ENCODE measurements at regions not wholly inside any gene's neighbourhood (a gene's known extent, or its start where the extent isn't known, plus 50 kb on each side); places are given as distances from the start of the nearest gene placed in this dataset.
"Not testable (repeated sequence)": the region's sequence is repeated elsewhere in the genome, so short reads cannot be mapped to it uniquely, and the experiment has no call there.

GRCh38 chr15:47035475-47036406, 681.6 kb upstream of the SEMA6D start:
- DNase-seq = no peak

- DNase-seq = no peak
These were observed 680.3 kb upstream of the SEMA6D start for GRCh38 chr15:47037003-47037402.

GRCh38 chr15:47039225-47039624, 678.1 kb upstream of the SEMA6D start:
- DNase-seq = no peak

- no peak for DNase-seq
These were observed 676.0 kb upstream of the SEMA6D start for GRCh38 chr15:47041301-47041700.

DNA sequence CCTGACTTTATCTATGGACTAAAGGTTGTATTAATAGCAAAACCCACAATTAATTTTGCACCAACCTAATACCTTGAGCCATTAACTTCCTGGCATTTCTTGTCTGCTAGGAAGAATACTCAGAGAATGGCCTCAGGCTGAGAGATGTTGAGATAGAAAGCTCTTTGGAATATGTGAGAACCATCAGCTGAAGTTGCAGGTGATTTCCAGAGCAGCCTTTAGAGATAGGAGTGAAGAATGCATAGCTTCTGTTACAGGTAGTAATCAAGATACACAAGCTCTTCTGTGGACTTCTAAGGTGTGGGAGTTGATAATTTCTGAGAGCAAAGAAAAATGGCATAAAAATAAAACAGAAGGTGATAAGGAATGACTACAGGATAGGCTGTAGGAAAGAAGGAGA, 669.3 kb upstream of the SEMA6D start:
- DNase-seq = not testable (repeated sequence)

- no peak for DNase-seq
These were observed 650.9 kb upstream of the SEMA6D start for GRCh38 chr15:47066392-47066791.

DNA sequence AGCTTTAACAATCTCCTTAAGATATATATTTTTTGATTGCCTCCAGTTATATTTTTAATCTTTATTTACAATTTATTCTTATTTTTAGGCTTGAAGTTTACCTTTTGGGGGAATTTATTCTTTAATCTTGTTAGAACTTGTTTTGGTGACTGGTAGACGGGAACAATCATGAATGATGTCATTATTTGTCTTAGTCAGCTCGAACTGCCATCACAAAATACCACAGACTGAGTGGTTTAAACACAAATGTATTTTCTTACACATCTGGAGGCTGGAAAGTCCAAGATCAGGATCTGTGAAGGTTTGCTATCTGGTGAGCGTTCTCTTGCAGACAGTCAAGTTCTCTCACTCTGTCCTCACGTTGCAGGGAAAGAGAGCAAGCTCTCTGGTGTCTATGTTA, 639.5 kb upstream of the SEMA6D start:
- not testable (repeated sequence) for DNase-seq

GRCh38 chr15:47095833-47096232, 621.5 kb upstream of the SEMA6D start:
- DNase-seq = no peak

GRCh38 chr15:47098526-47098925, 618.8 kb upstream of the SEMA6D start:
- DNase-seq = not testable (repeated sequence)

DNA sequence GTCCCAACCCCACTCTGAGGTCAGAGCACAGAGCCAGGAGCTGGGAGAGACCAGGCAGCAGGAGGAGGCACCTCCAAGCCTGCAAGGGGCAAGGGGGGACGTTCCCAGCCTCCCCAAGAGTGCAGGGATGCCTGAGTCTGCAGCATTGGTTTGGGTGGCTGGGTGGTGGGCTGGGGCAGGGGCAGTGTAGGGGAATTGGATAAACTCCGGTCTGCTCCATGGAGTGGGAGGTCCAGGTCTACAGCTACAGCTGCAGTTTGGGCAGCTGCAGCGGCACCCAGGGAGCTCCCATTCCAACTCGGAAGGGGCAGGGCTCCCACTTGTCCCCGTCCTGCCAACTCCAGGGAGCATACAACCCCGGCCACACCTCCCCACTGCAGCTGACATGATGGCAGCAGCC, 617.5 kb upstream of the SEMA6D start:
- not testable (repeated sequence) for DNase-seq

- not testable (repeated sequence) for DNase-seq
These were observed 608.5 kb upstream of the SEMA6D start for GRCh38 chr15:47108800-47109199.

GRCh38 chr15:47116698-47117097, 600.6 kb upstream of the SEMA6D start:
- no peak for DNase-seq

- DNase-seq = no peak
These were observed 598.0 kb upstream of the SEMA6D start for GRCh38 chr15:47119349-47119748.

GRCh38 chr15:47124430-47125102, 592.7 kb upstream of the SEMA6D start:
- DNase-seq = no peak

DNA sequence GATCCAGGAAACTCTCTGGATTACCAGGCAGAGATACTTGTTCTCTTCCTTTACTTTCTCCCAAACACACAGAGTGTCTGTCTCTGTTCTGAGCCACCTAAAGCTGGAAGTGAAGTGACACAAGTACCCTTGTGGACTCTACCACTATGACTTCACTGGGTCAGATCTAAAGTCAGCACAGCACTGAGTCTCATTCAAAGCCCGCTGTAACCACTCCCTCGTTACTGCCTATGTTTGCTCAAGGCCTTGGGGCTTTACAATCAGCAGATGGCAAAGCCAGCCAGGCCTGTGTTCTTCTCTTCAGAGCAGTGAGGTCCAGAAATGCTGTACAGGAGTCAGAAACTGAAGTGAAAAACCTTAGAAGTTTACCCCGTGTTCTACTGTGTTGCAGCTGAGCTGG, 588.3 kb upstream of the SEMA6D start:
- DNase-seq = no peak

DNA sequence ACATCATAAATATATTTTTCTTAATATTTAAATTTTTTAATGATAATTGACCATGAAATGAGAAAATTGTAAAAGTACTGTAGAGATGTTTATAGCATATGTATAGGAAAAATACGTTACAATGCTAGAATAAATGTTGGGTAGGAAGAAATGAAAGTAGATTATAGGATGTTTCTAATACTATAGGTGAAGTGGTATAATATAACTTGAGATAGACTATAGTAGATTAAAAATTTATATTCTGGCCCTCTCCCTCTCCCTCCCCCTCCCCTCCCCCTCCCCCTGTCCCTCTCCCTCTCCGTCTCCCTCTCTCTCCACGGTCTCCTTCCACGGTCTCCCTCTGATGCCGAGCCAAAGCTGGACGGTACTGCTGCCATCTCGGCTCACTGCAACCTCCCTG, 585.9 kb upstream of the SEMA6D start:
- not testable (repeated sequence) for DNase-seq

DNA sequence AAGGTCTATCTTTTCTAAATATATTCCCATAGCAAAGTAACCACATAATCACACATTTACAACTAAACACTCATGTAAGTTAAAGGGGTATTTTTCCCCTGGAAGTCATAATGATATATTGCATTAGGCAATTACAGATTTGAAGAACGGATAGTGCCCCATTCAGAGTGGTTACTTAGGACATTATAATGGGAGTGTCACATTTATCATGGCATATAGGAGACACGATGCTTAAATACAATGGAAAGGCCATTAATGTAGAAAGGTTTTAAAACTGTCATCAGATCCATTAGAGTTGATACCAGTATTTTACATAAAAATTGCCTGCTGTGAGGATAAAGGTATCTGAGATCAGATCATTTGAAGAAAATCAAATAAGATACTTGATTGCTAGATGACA, 582.0 kb upstream of the SEMA6D start:
- DNase-seq = no peak

DNA sequence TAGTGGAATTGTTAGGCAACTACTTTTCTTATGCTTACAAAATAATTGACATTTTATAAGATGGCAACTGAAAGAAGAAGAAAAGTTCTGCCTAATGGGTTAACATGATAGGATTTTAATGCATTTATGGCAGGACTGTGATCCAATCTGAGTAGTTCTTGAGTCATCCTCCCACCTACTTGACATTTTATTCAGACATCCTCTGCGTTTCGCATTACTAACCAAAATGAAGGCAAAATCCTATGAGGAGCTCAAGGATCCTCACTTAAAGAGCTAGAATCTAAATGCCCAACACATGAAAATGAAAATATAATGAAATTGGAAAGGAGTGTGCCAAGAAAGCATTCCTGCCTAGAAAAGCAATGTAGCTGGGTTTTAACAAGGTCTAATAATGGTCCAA, 581.1 kb upstream of the SEMA6D start:
- no peak for DNase-seq

DNA sequence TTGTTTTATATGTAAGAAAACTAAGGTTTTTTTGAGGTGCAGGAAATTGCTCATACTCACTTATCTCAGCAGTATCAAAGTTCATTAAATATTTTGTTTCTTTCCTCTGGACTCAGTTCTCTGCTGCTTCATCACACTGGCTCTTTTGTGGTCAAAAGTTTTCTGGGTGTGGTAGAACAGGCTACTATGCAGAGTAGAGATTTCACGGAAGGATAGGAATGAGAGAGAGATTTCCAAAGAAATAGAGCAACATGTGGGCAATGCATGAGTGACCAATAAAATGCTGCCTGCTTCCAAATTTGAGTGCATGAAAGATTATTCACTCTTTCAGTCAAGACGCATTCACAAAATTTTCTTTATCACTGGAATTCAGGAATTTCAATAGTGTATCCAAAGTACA, 577.3 kb upstream of the SEMA6D start:
- DNase-seq = no peak

GRCh38 chr15:47157827-47158226, 559.5 kb upstream of the SEMA6D start:
- DNase-seq = no peak

- DNase-seq = no peak
These were observed 558.7 kb upstream of the SEMA6D start for GRCh38 chr15:47158573-47158972.

DNA sequence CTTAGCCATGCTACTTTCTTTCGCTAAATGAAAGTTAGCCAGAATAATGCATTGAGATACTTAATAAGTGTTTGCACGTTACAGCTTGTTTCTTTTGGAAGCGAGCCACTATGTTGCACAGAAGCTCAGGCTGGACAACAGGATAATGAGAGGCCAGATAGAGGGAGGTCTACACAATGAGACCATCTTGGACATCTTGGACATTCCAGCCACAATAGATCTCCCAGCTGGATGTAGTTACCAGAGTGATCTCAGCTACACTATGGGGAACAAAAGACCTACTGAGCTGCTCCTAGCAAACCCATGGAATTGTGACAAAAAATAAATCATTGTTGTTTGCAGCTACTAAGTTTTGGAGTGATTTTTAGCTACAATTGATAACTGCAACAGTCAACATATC, 540.1 kb upstream of the SEMA6D start:
- DNase-seq = no peak

GRCh38 chr15:47179988-47180387, 537.3 kb upstream of the SEMA6D start:
- no peak for DNase-seq

- DNase-seq = no peak
These were observed 534.5 kb upstream of the SEMA6D start for GRCh38 chr15:47182818-47183217.
